ENCODE measurements at regions not wholly inside any gene's neighbourhood (a gene's known extent, or its start where the extent isn't known, plus 50 kb on each side); places are given as distances from the start of the nearest gene placed in this dataset.

- no peak overlapping the region for H3K27ac Mint-ChIP-seq (ENCODE audit: unreplicated experiment)
- no peak for TF ChIP-seq CTCF (IDR thresholded peaks at IDR 0.05)
- no peaks in the 10 kb centered on the region for H3K9me3 Mint-ChIP-seq (ENCODE audit: low read depth)
- no peak overlapping the region for H3K4me3 Mint-ChIP-seq (ENCODE audit: unreplicated experiment)
- peaks cover 2% of the 10 kb centered on the region for H3K4me1 Mint-ChIP-seq (ENCODE audit: low read depth)
- no peak for DNase-seq (ENCODE audit: low spot score)
- H3K36me3 Mint-ChIP-seq (ENCODE audit: low read depth): no peaks in the 10 kb centered on the region
- peaks cover 19% of the 10 kb centered on the region for H3K27me3 Mint-ChIP-seq (ENCODE audit: low read depth)
Measured at GRCh38 chr11:109609454-109610185, 187.6 kb downstream of the C11orf87 start.

GRCh38 chr11:109612496-109612895 lies 190.5 kb downstream of the C11orf87 start:
- no peak for DNase-seq (ENCODE audit: low spot score)
- Mint-ChIP-seq H3K4me1 (ENCODE audit: low read depth) (no peaks in the 10 kb centered on the region), H3K27ac (ENCODE audit: unreplicated experiment) (no peak overlapping the region), H3K36me3 (ENCODE audit: low read depth) (no peaks in the 10 kb centered on the region), H3K9me3 (ENCODE audit: low read depth) (peaks cover 4% of the 10 kb centered on the region), H3K27me3 (ENCODE audit: low read depth) (peaks cover 14% of the 10 kb centered on the region), H3K4me3 (ENCODE audit: unreplicated experiment) (no peak overlapping the region)
- TF ChIP-seq CTCF (IDR thresholded peaks at IDR 0.05): no peak

- Mint-ChIP-seq H3K27ac (ENCODE audit: unreplicated experiment) (no peak overlapping the region), H3K4me1 (ENCODE audit: low read depth) (no peaks in the 10 kb centered on the region), H3K36me3 (ENCODE audit: low read depth) (no peaks in the 10 kb centered on the region), H3K9me3 (ENCODE audit: low read depth) (peaks cover 8% of the 10 kb centered on the region), H3K27me3 (ENCODE audit: low read depth) (peaks cover 2% of the 10 kb centered on the region), H3K4me3 (ENCODE audit: unreplicated experiment) (no peak overlapping the region)
- no peak for DNase-seq (ENCODE audit: low spot score)
- TF ChIP-seq CTCF (IDR thresholded peaks at IDR 0.05): no peak
Measured at GRCh38 chr11:109619498-109619897, 197.5 kb downstream of the C11orf87 start.

GRCh38 chr11:109629734-109630133 lies 207.7 kb downstream of the C11orf87 start:
- DNase-seq (ENCODE audit: low spot score): no peak

GRCh38 chr11:109641549-109641948 lies 219.6 kb downstream of the C11orf87 start:
- H3K27me3 Mint-ChIP-seq (ENCODE audit: low read depth): peaks cover 25% of the 10 kb centered on the region
- DNase-seq (ENCODE audit: low spot score): no peak
- H3K27ac Mint-ChIP-seq (ENCODE audit: unreplicated experiment): no peak overlapping the region
- no peaks in the 10 kb centered on the region for H3K36me3 Mint-ChIP-seq (ENCODE audit: low read depth)
- H3K9me3 Mint-ChIP-seq (ENCODE audit: low read depth): no peaks in the 10 kb centered on the region
- no peaks in the 10 kb centered on the region for H3K4me1 Mint-ChIP-seq (ENCODE audit: low read depth)
- no peak overlapping the region for H3K4me3 Mint-ChIP-seq (ENCODE audit: unreplicated experiment)
- TF ChIP-seq CTCF (IDR thresholded peaks at IDR 0.05): peak; percentile 68

More at GRCh38 chr11:109629734-109630133, 207.7 kb downstream of the C11orf87 start:
- no peak overlapping the region for H3K27ac Mint-ChIP-seq (ENCODE audit: unreplicated experiment)
- H3K4me3 Mint-ChIP-seq (ENCODE audit: unreplicated experiment): no peak overlapping the region
- no peaks in the 10 kb centered on the region for H3K4me1 Mint-ChIP-seq (ENCODE audit: low read depth)
- H3K36me3 Mint-ChIP-seq (ENCODE audit: low read depth): peaks cover 5% of the 10 kb centered on the region
- no peak for TF ChIP-seq CTCF (IDR thresholded peaks at IDR 0.05)
- peaks cover 23% of the 10 kb centered on the region for H3K27me3 Mint-ChIP-seq (ENCODE audit: low read depth)
- peaks cover 30% of the 10 kb centered on the region for H3K9me3 Mint-ChIP-seq (ENCODE audit: low read depth)

Data from chondrocyte (in vitro differentiated cells).